RWPE2 (cell line): ENCODE measurements at regions not wholly inside any gene's neighbourhood (a gene's known extent, or its start where the extent isn't known, plus 50 kb on each side); places are given as distances from the start of the nearest gene placed in this dataset.

Experiments
- ATAC-seq: fragments of 200-7000 bp; cut with Tn5 transposase; 3 replicates; pipeline ENCODE4 v1.9.1; 2021; ENCODE audit warnings: low read depth
- DNase-seq: peaks from one replicate; pipeline ENCODE4 v3.0.0-alpha.2; 2020; ENCODE audit warnings: low spot score
- H3K27ac ChIP-seq: fragments of 450-650 bp; 2 replicates; pipeline ENCODE4 v1.5.1; 2017; ENCODE audit warnings: mild to moderate bottlenecking; ENCODE audit not compliant: poor library complexity, severe bottlenecking
- H3K27me3 ChIP-seq: fragments of 250-450 bp; sonication (Bioruptor Pico); 2 replicates; pipeline ENCODE4 v1.5.1; 2021; ENCODE audit warnings: mild to moderate bottlenecking, moderate library complexity; ENCODE audit not compliant: insufficient read depth, poor library complexity, severe bottlenecking
- H3K36me3 ChIP-seq: fragments of 250-450 bp; sonication (Bioruptor Pico); 2 replicates; pipeline ENCODE4 v1.5.1; 2020; ENCODE audit warnings: low read depth, mild to moderate bottlenecking, moderate library complexity
- H3K4me1 ChIP-seq: fragments of 250-450 bp; sonication (Bioruptor Pico); 2 replicates; pipeline ENCODE4 v1.5.1; 2021; ENCODE audit warnings: mild to moderate bottlenecking, moderate library complexity; ENCODE audit not compliant: insufficient read depth, poor library complexity, severe bottlenecking
- H3K4me3 ChIP-seq: fragments of 250-450 bp; sonication (Bioruptor Pico); 2 replicates; pipeline ENCODE4 v1.5.1; 2021; ENCODE audit warnings: mild to moderate bottlenecking, moderate library complexity; ENCODE audit not compliant: severe bottlenecking
- H3K9me3 ChIP-seq: fragments of 250-450 bp; sonication (Bioruptor Pico); 2 replicates; pipeline ENCODE4 v1.5.1; 2021; ENCODE audit warnings: mild to moderate bottlenecking, moderate library complexity; ENCODE audit not compliant: severe bottlenecking
- TF ChIP-seq, protein P1 (sequence below): fragments of 450-650 bp; IDR thresholded peaks from one replicate; pipeline ENCODE4 v1.5.1; 2017; ENCODE audit warnings: mild to moderate bottlenecking, moderate library complexity; ENCODE audit not compliant: poor library complexity, severe bottlenecking

DNA sequence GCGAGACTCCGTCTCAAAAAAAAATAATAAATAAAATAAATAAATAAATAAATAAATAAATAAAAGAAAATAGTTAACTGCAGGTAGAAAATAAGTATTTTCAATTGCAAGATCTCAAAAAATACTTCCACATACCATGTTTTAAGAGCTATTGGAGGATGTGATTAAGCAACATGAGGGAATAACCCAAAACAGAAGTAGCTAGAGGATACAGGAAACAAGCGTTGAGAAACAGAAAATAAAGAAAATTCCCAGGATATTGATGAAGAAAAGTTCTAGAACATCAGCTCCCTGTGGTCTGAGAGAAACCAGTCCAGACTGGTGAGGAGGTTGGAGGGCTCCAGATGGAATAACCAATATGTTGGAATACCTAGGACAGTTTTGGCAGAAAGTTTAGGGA is 57.3 kb upstream of the RND3 start:
- ATAC-seq = no peak
- TF ChIP-seq, protein P1, sequence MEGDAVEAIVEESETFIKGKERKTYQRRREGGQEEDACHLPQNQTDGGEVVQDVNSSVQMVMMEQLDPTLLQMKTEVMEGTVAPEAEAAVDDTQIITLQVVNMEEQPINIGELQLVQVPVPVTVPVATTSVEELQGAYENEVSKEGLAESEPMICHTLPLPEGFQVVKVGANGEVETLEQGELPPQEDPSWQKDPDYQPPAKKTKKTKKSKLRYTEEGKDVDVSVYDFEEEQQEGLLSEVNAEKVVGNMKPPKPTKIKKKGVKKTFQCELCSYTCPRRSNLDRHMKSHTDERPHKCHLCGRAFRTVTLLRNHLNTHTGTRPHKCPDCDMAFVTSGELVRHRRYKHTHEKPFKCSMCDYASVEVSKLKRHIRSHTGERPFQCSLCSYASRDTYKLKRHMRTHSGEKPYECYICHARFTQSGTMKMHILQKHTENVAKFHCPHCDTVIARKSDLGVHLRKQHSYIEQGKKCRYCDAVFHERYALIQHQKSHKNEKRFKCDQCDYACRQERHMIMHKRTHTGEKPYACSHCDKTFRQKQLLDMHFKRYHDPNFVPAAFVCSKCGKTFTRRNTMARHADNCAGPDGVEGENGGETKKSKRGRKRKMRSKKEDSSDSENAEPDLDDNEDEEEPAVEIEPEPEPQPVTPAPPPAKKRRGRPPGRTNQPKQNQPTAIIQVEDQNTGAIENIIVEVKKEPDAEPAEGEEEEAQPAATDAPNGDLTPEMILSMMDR = no peak

DNA sequence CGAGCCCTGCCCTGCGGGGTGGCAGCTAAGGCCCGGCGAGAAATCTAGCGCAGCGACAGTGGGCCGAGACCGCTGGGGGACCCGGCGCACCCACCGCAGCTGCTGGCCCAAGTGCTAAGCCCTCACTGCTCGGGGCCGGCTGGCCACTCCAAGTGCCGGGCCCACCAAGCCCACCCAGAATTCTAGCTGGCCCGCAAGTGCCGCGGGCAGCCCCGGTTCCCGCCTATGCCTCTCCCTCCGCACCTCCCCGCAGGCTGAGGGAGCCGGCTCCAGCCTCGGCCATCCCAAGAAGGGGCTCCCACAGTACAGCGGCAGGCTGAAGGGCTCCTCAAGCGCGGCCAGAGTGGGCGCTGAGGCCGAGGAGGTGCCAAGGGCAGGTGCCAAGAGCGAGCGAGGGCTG is 55.2 kb upstream of the RND3 start:
- Histone ChIP-seq H3K27me3 (no peaks in the 10 kb centered on the region), H3K4me1 (no peaks in the 10 kb centered on the region), H3K27ac (no peak overlapping the region), H3K4me3 (no peak overlapping the region), H3K9me3 (no peaks in the 10 kb centered on the region), H3K36me3 (no peaks in the 10 kb centered on the region)
- DNase-seq (no peak), ATAC-seq (no peak)
- TF ChIP-seq, protein P1 = no peak

More for the DNA sequence above, 57.3 kb upstream of the RND3 start:
- H3K4me1 ChIP-seq = no peaks in the 10 kb centered on the region
- H3K27ac ChIP-seq = no peak overlapping the region
- H3K27me3 ChIP-seq = no peaks in the 10 kb centered on the region
- no peaks in the 10 kb centered on the region for H3K9me3 ChIP-seq
- no peak for DNase-seq
- no peak overlapping the region for H3K4me3 ChIP-seq
- H3K36me3 ChIP-seq = no peaks in the 10 kb centered on the region

- ATAC-seq = no peak
- Histone ChIP-seq H3K9me3 (no peaks in the 10 kb centered on the region), H3K36me3 (no peaks in the 10 kb centered on the region), H3K4me3 (no peak overlapping the region), H3K27me3 (no peaks in the 10 kb centered on the region), H3K27ac (no peak overlapping the region), H3K4me1 (no peaks in the 10 kb centered on the region)
- TF ChIP-seq, protein P1 = no peak
- DNase-seq = no peak
Observed at GRCh38 chr2:150542172-150542571, 54.7 kb upstream of the RND3 start.

- Histone ChIP-seq H3K36me3 (no peaks in the 10 kb centered on the region), H3K27me3 (no peaks in the 10 kb centered on the region), H3K4me3 (no peak overlapping the region), H3K9me3 (peaks cover 3% of the 10 kb centered on the region), H3K27ac (no peak overlapping the region), H3K4me1 (peaks cover 11% of the 10 kb centered on the region)
- DNase-seq = no peak
- ATAC-seq = no peak
- TF ChIP-seq, protein P1 = no peak
Observed at GRCh38 chr2:150538651-150539201, 51.3 kb upstream of the RND3 start.
